ENCODE measurements at regions not wholly inside any gene's neighbourhood (a gene's known extent, or its start where the extent isn't known, plus 50 kb on each side); places are given as distances from the start of the nearest gene placed in this dataset.

- no peaks in the 10 kb centered on the region for H3K9me3 ChIP-seq (ENCODE audit: control insufficient read depth, low read length)
- no peaks in the 10 kb centered on the region for H3K27me3 ChIP-seq (ENCODE audit: control insufficient read depth, insufficient read depth)
- DNase-seq, result no peak
- no peak overlapping the region for H3K27ac ChIP-seq (ENCODE audit: low read length)
- ATAC-seq, result no peak
- 68% methylated on average over 7 of the region's 7 CpGs for WGBS
- H3K4me3 ChIP-seq (ENCODE audit: low read length), result no peak overlapping the region
- peaks cover 4% of the 10 kb centered on the region for H3K4me1 ChIP-seq (ENCODE audit: control insufficient read depth, insufficient read depth, low read length)
- intact Hi-C loops (cut with DNase I), result no loop called here
Measured at GRCh38 chr2:18825838-18826237, 236.5 kb upstream of the NT5C1B start.

GRCh38 chr2:18824915-18825314, 235.5 kb upstream of the NT5C1B start:
- Histone ChIP-seq H3K4me3 (ENCODE audit: low read length) (no peak overlapping the region), H3K27me3 (ENCODE audit: control insufficient read depth, insufficient read depth) (no peaks in the 10 kb centered on the region), H3K27ac (ENCODE audit: low read length) (no peak overlapping the region), H3K9me3 (ENCODE audit: control insufficient read depth, low read length) (no peaks in the 10 kb centered on the region), H3K4me1 (ENCODE audit: control insufficient read depth, insufficient read depth, low read length) (peaks cover 4% of the 10 kb centered on the region)
- intact Hi-C loops (cut with DNase I), result no loop called here
- 81% methylated on average over 2 of the region's 2 CpGs for WGBS
- ATAC-seq (no peak), DNase-seq (no peak)

- Histone ChIP-seq H3K4me3 (ENCODE audit: low read length) (no peak overlapping the region), H3K27me3 (ENCODE audit: control insufficient read depth, insufficient read depth) (no peaks in the 10 kb centered on the region), H3K4me1 (ENCODE audit: control insufficient read depth, insufficient read depth, low read length) (peaks cover 4% of the 10 kb centered on the region), H3K9me3 (ENCODE audit: control insufficient read depth, low read length) (no peaks in the 10 kb centered on the region), H3K27ac (ENCODE audit: low read length) (no peak overlapping the region)
- DNase-seq, result no peak
- peak in 1 of 2 donors; percentile 29 for ATAC-seq
- WGBS, result 78% methylated on average over 2 of the region's 2 CpGs
- intact Hi-C loops (cut with DNase I), result no loop called here
Measured at GRCh38 chr2:18824325-18824790, 235.0 kb upstream of the NT5C1B start.

- H3K27ac ChIP-seq (ENCODE audit: low read length), result no peak overlapping the region
- DNase-seq (no peak), ATAC-seq (no peak)
- intact Hi-C loops (cut with DNase I), result no loop called here
- H3K27me3 ChIP-seq (ENCODE audit: control insufficient read depth, insufficient read depth), result no peaks in the 10 kb centered on the region
- peaks cover 4% of the 10 kb centered on the region for H3K4me1 ChIP-seq (ENCODE audit: control insufficient read depth, insufficient read depth, low read length)
- 77% methylated on average over 1 of the region's 1 CpG for WGBS
- H3K9me3 ChIP-seq (ENCODE audit: control insufficient read depth, low read length), result no peaks in the 10 kb centered on the region
- no peak overlapping the region for H3K4me3 ChIP-seq (ENCODE audit: low read length)
Measured at GRCh38 chr2:18821431-18821830, 232.1 kb upstream of the NT5C1B start.

GRCh38 chr2:18820966-18821365, 231.6 kb upstream of the NT5C1B start:
- DNase-seq (no peak), ATAC-seq (no peak)
- Histone ChIP-seq H3K27me3 (ENCODE audit: control insufficient read depth, insufficient read depth) (no peaks in the 10 kb centered on the region), H3K4me3 (ENCODE audit: low read length) (no peak overlapping the region), H3K27ac (ENCODE audit: low read length) (no peak overlapping the region), H3K9me3 (ENCODE audit: control insufficient read depth, low read length) (no peaks in the 10 kb centered on the region), H3K4me1 (ENCODE audit: control insufficient read depth, insufficient read depth, low read length) (peaks cover 4% of the 10 kb centered on the region)
- intact Hi-C loops (cut with DNase I), result no loop called here
- 51% methylated on average over 1 of the region's 1 CpG for WGBS

- H3K27ac ChIP-seq (ENCODE audit: low read length), result no peak overlapping the region
- no peaks in the 10 kb centered on the region for H3K9me3 ChIP-seq (ENCODE audit: control insufficient read depth, low read length)
- 77% methylated on average over 2 of the region's 2 CpGs for WGBS
- ATAC-seq (no peak), DNase-seq (no peak)
- no peaks in the 10 kb centered on the region for H3K27me3 ChIP-seq (ENCODE audit: control insufficient read depth, insufficient read depth)
- no peak overlapping the region for H3K4me3 ChIP-seq (ENCODE audit: low read length)
- intact Hi-C loops (cut with DNase I), result no loop called here
- peaks cover 4% of the 10 kb centered on the region for H3K4me1 ChIP-seq (ENCODE audit: control insufficient read depth, insufficient read depth, low read length)
Measured at GRCh38 chr2:18819566-18819965, 230.2 kb upstream of the NT5C1B start.

GRCh38 chr2:18814387-18814786, 225.0 kb upstream of the NT5C1B start:
- no peak for DNase-seq
- no peaks in the 10 kb centered on the region for H3K9me3 ChIP-seq (ENCODE audit: control insufficient read depth, low read length)
- H3K4me1 ChIP-seq (ENCODE audit: control insufficient read depth, insufficient read depth, low read length), result no peaks in the 10 kb centered on the region
- ATAC-seq, result no peak
- H3K4me3 ChIP-seq (ENCODE audit: low read length), result no peak overlapping the region
- intact Hi-C loops (cut with DNase I), result no loop called here
- no peak overlapping the region for H3K27ac ChIP-seq (ENCODE audit: low read length)
- H3K27me3 ChIP-seq (ENCODE audit: control insufficient read depth, insufficient read depth), result no peaks in the 10 kb centered on the region
- 63% methylated on average over 2 of the region's 2 CpGs for WGBS

GRCh38 chr2:18804536-18804935, 215.2 kb upstream of the NT5C1B start:
- no peaks in the 10 kb centered on the region for H3K4me1 ChIP-seq (ENCODE audit: control insufficient read depth, insufficient read depth, low read length)
- no peaks in the 10 kb centered on the region for H3K27me3 ChIP-seq (ENCODE audit: control insufficient read depth, insufficient read depth)
- H3K27ac ChIP-seq (ENCODE audit: low read length), result no peak overlapping the region
- no peaks in the 10 kb centered on the region for H3K9me3 ChIP-seq (ENCODE audit: control insufficient read depth, low read length)
- intact Hi-C loops (cut with DNase I), result no loop called here
- no peak overlapping the region for H3K4me3 ChIP-seq (ENCODE audit: low read length)
- ATAC-seq (no peak), DNase-seq (no peak)
- 71% methylated on average over 1 of the region's 1 CpG for WGBS

- Histone ChIP-seq H3K4me1 (ENCODE audit: control insufficient read depth, insufficient read depth, low read length) (no peaks in the 10 kb centered on the region), H3K4me3 (ENCODE audit: low read length) (no peak overlapping the region), H3K9me3 (ENCODE audit: control insufficient read depth, low read length) (no peaks in the 10 kb centered on the region), H3K27ac (ENCODE audit: low read length) (no peak overlapping the region), H3K27me3 (ENCODE audit: control insufficient read depth, insufficient read depth) (no peaks in the 10 kb centered on the region)
- intact Hi-C loops (cut with DNase I), result no loop called here
- ATAC-seq (no peak), DNase-seq (no peak)
- 87% methylated on average over 2 of the region's 2 CpGs for WGBS
Measured at GRCh38 chr2:18803141-18803939, 214.0 kb upstream of the NT5C1B start.

- Histone ChIP-seq H3K27ac (ENCODE audit: low read length) (no peak overlapping the region), H3K27me3 (ENCODE audit: control insufficient read depth, insufficient read depth) (no peaks in the 10 kb centered on the region), H3K4me3 (ENCODE audit: low read length) (no peak overlapping the region), H3K9me3 (ENCODE audit: control insufficient read depth, low read length) (no peaks in the 10 kb centered on the region), H3K4me1 (ENCODE audit: control insufficient read depth, insufficient read depth, low read length) (no peaks in the 10 kb centered on the region)
- intact Hi-C loops (cut with DNase I), result no loop called here
- DNase-seq (no peak), ATAC-seq (no peak)
- WGBS, result 88% methylated on average over 6 of the region's 6 CpGs
Measured at GRCh38 chr2:18800240-18800971, 211.0 kb upstream of the NT5C1B start.

- H3K4me1 ChIP-seq (ENCODE audit: control insufficient read depth, insufficient read depth, low read length), result no peaks in the 10 kb centered on the region
- DNase-seq (no peak), ATAC-seq (no peak)
- no peaks in the 10 kb centered on the region for H3K27me3 ChIP-seq (ENCODE audit: control insufficient read depth, insufficient read depth)
- H3K27ac ChIP-seq (ENCODE audit: low read length), result no peak overlapping the region
- H3K9me3 ChIP-seq (ENCODE audit: control insufficient read depth, low read length), result no peaks in the 10 kb centered on the region
- WGBS, result 95% methylated on average over 2 of the region's 2 CpGs
- no peak overlapping the region for H3K4me3 ChIP-seq (ENCODE audit: low read length)
- intact Hi-C loops (cut with DNase I), result no loop called here
Measured at GRCh38 chr2:18799397-18799796, 210.0 kb upstream of the NT5C1B start.

Data from right cardiac atrium (tissue), 5 donors.